ENCODE measurements at regions not wholly inside any gene's neighbourhood (a gene's known extent, or its start where the extent isn't known, plus 50 kb on each side); places are given as distances from the start of the nearest gene placed in this dataset.

DNA sequence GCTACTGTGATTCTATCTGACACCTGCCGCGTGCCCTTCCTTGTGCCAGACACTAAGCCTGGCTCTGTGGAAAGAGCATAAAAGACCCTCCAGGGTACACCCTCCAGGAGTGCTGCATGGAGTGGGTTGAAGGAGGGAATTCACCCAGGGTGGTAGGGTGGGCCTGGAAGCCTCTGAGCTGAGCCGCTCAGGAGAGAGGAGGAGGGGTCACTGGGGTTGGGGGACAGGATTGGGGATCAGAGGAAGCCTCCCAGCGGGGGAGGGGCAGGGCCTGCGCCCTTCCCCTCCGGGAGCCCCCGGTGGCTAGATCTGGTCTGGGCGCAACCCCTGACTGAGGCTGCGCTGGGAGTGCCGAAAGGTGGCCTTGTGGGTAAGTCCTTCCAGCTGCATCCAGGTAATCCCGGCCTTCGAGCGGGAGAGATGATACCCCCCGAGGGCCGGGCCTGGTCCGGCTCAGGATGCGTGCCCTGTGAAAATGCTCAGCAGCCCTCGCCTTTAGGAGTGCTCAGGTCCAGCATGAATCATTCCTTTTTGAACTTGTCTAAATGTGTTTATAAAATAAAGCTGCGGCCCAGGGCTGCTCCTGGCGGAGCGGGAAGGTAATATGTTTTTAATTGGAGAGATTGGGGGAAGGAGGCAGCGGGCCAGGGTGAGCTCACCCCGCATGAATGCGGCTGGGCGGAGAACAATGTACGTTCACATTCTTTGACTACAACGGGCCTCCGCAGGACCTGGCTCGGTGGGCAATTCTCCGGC lies 118.1 kb upstream of the SMIM23 start (continued):
- TF ChIP-seq TEAD4 (IDR thresholded peaks at IDR 0.05; ENCODE audit: low read depth, low read length): peak; percentile 95
- 0 out of 2 replicates have a peak, but pooled peaks have one; percentile 23 for TF ChIP-seq TCF12 (IDR thresholded peaks at IDR 0.05; ENCODE audit: low read depth, low read length)
- TF ChIP-seq KDM5A (IDR thresholded peaks at IDR 0.05; ENCODE audit: low read length): no peak

All from H1 (cell line).